DOHH2 (cell line): ENCODE measurements at regions not wholly inside any gene's neighbourhood (a gene's known extent, or its start where the extent isn't known, plus 50 kb on each side); places are given as distances from the start of the nearest gene placed in this dataset.

Experiments used
- EZH2phosphoT487 ChIP-seq: fragments of 200-600 bp; sonication (generic); IDR thresholded peaks from 2 replicates; pipeline ENCODE4 v1.6.1; 2017; ENCODE audit warnings: borderline replicate concordance, mild to moderate bottlenecking, antibody characterized with exemption, low read length, moderate library complexity, mixed read lengths
- TF ChIP-seq, protein P1 (sequence below): fragments of 200-600 bp; sonication (generic); IDR thresholded peaks from one replicate; pipeline ENCODE4 v1.5.1; 2014; ENCODE audit warnings: antibody characterized with exemption, mild to moderate bottlenecking, low read depth, low read length; ENCODE audit not compliant: poor library complexity, severe bottlenecking

DNA sequence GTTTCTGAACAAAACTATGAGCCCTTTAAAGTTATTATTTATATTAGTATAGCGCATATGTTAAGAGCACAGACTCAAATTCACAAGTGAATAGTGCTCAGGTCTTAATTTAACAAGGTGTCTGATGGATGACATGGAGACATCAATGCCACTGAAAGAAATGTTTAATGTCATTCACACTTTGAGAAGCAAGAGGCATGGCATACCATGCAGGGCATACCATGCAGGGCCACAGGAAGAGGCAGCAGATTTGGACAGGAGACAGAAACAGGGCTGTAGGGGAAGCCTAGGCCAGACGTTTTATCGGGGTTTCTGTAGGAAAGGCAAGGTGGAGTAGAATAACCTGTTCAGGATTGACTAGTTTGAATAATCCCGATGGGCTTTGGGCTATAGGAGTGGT lies 150.2 kb upstream of the KCNH8 start:
- TF ChIP-seq, protein P1, sequence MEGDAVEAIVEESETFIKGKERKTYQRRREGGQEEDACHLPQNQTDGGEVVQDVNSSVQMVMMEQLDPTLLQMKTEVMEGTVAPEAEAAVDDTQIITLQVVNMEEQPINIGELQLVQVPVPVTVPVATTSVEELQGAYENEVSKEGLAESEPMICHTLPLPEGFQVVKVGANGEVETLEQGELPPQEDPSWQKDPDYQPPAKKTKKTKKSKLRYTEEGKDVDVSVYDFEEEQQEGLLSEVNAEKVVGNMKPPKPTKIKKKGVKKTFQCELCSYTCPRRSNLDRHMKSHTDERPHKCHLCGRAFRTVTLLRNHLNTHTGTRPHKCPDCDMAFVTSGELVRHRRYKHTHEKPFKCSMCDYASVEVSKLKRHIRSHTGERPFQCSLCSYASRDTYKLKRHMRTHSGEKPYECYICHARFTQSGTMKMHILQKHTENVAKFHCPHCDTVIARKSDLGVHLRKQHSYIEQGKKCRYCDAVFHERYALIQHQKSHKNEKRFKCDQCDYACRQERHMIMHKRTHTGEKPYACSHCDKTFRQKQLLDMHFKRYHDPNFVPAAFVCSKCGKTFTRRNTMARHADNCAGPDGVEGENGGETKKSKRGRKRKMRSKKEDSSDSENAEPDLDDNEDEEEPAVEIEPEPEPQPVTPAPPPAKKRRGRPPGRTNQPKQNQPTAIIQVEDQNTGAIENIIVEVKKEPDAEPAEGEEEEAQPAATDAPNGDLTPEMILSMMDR = no peak
- TF ChIP-seq EZH2phosphoT487 = no peak
